Activated CD8-positive, alpha-beta T cell treated with anti-CD3 and anti-CD28 coated beads, Interleukin-2, amount 10 ng/mL, durations not matched to agents 7 days and 5 days (primary cell): ENCODE measurements at regions not wholly inside any gene's neighbourhood (a gene's known extent, or its start where the extent isn't known, plus 50 kb on each side); places are given as distances from the start of the nearest gene placed in this dataset.

Experiments used
- ATAC-seq: fragments of 150-1000 bp; cut with Tn5 transposase; one replicate; pipeline ENCODE4 v1.10.0; 2021; ENCODE audit warnings: moderate library complexity
- CTCF ChIA-PET: fragments of 350-600 bp; sonication (Branson Sonifier 250); formaldehyde crosslinking; loops from one replicate; lab custom pipeline; 2021; ENCODE audit warnings: antibody characterized with exemption; lab: Charles Lee
- POLR2A ChIA-PET: fragments of 350-600 bp; sonication (Branson Sonifier 250); formaldehyde crosslinking; loops from one replicate; lab custom pipeline; 2021; ENCODE audit warnings: antibody characterized with exemption; lab: Charles Lee
- DNase-seq: peaks from one replicate; pipeline ENCODE4 v3.0.0-alpha.2; 2020
- H3K27ac Mint-ChIP-seq: one replicate; pipeline ENCODE4 v1.8.0; 2021; ENCODE audit warnings: mild to moderate bottlenecking, mixed read lengths
- H3K27me3 Mint-ChIP-seq: one replicate; pipeline ENCODE4 v1.8.0; 2021; ENCODE audit warnings: low read depth, mixed read lengths
- H3K36me3 Mint-ChIP-seq: one replicate; pipeline ENCODE4 v1.8.0; 2021; ENCODE audit warnings: low read depth, mixed read lengths
- H3K4me1 Mint-ChIP-seq: one replicate; pipeline ENCODE4 v1.8.0; 2021; ENCODE audit warnings: low read depth, mixed read lengths
- H3K4me3 Mint-ChIP-seq: one replicate; pipeline ENCODE4 v1.8.0; 2021; ENCODE audit warnings: mild to moderate bottlenecking, mixed read lengths
- H3K9me3 Mint-ChIP-seq: one replicate; pipeline ENCODE4 v1.8.0; 2022; ENCODE audit warnings: mixed read lengths; ENCODE audit not compliant: insufficient read depth

- H3K4me3 Mint-ChIP-seq: no peak overlapping the region
- no peaks in the 10 kb centered on the region for H3K27me3 Mint-ChIP-seq
- no peaks in the 10 kb centered on the region for H3K9me3 Mint-ChIP-seq
- ATAC-seq (no peak), DNase-seq (no peak)
- H3K4me1 Mint-ChIP-seq: no peaks in the 10 kb centered on the region
- POLR2A ChIA-PET: no interaction called here
- CTCF ChIA-PET: no interaction called here
- no peak overlapping the region for H3K27ac Mint-ChIP-seq
- no peaks in the 10 kb centered on the region for H3K36me3 Mint-ChIP-seq
These were observed 336.7 kb downstream of the GALC start for GRCh38 chr14:87656315-87656714.

GRCh38 chr14:87652278-87652677, 340.7 kb downstream of the GALC start:
- Mint-ChIP-seq H3K4me3 (no peak overlapping the region), H3K9me3 (peaks cover 5% of the 10 kb centered on the region), H3K4me1 (no peaks in the 10 kb centered on the region), H3K27me3 (no peaks in the 10 kb centered on the region), H3K36me3 (no peaks in the 10 kb centered on the region), H3K27ac (no peak overlapping the region)
- ChIA-PET CTCF (no interaction called here), POLR2A (no interaction called here)
- DNase-seq (no peak), ATAC-seq (no peak)

GRCh38 chr14:87644689-87645088, 348.3 kb downstream of the GALC start:
- POLR2A ChIA-PET: no interaction called here
- ATAC-seq (no peak), DNase-seq (no peak)
- Mint-ChIP-seq H3K4me1 (no peaks in the 10 kb centered on the region), H3K27ac (no peak overlapping the region), H3K9me3 (peaks cover 5% of the 10 kb centered on the region), H3K36me3 (no peaks in the 10 kb centered on the region), H3K27me3 (no peaks in the 10 kb centered on the region), H3K4me3 (no peak overlapping the region)
- CTCF ChIA-PET: no interaction called here

- no peaks in the 10 kb centered on the region for H3K36me3 Mint-ChIP-seq
- CTCF ChIA-PET: no interaction called here
- POLR2A ChIA-PET: no interaction called here
- no peaks in the 10 kb centered on the region for H3K27me3 Mint-ChIP-seq
- DNase-seq: no peak
- no peaks in the 10 kb centered on the region for H3K4me1 Mint-ChIP-seq
- no peak overlapping the region for H3K4me3 Mint-ChIP-seq
- ATAC-seq: no peak
- H3K9me3 Mint-ChIP-seq: no peaks in the 10 kb centered on the region
- no peak overlapping the region for H3K27ac Mint-ChIP-seq
These were observed 350.0 kb downstream of the GALC start for GRCh38 chr14:87643005-87643404.

GRCh38 chr14:87640553-87640952, 352.4 kb downstream of the GALC start:
- ChIA-PET POLR2A (no interaction called here), CTCF (no interaction called here)
- H3K27ac Mint-ChIP-seq: no peak overlapping the region
- no peaks in the 10 kb centered on the region for H3K36me3 Mint-ChIP-seq
- H3K9me3 Mint-ChIP-seq: no peaks in the 10 kb centered on the region
- no peak overlapping the region for H3K4me3 Mint-ChIP-seq
- H3K4me1 Mint-ChIP-seq: no peaks in the 10 kb centered on the region
- H3K27me3 Mint-ChIP-seq: no peaks in the 10 kb centered on the region
- ATAC-seq (no peak), DNase-seq (no peak)

- CTCF ChIA-PET: no interaction called here
- H3K4me1 Mint-ChIP-seq: no peaks in the 10 kb centered on the region
These were observed 354.8 kb downstream of the GALC start for GRCh38 chr14:87638196-87638595.

GRCh38 chr14:87635442-87635841, 357.5 kb downstream of the GALC start:
- Mint-ChIP-seq H3K4me3 (no peak overlapping the region), H3K27ac (no peak overlapping the region), H3K9me3 (no peaks in the 10 kb centered on the region), H3K36me3 (no peaks in the 10 kb centered on the region), H3K27me3 (no peaks in the 10 kb centered on the region), H3K4me1 (no peaks in the 10 kb centered on the region)
- DNase-seq (no peak), ATAC-seq (no peak)
- ChIA-PET POLR2A (no interaction called here), CTCF (no interaction called here)

More at GRCh38 chr14:87638196-87638595, 354.8 kb downstream of the GALC start:
- no peak for ATAC-seq
- DNase-seq: no peak
- POLR2A ChIA-PET: no interaction called here
- Mint-ChIP-seq H3K27ac (no peak overlapping the region), H3K27me3 (no peaks in the 10 kb centered on the region), H3K36me3 (no peaks in the 10 kb centered on the region), H3K9me3 (no peaks in the 10 kb centered on the region), H3K4me3 (no peak overlapping the region)

GRCh38 chr14:87632796-87633195, 360.2 kb downstream of the GALC start:
- Mint-ChIP-seq H3K27ac (no peak overlapping the region), H3K4me1 (no peaks in the 10 kb centered on the region), H3K4me3 (no peak overlapping the region), H3K27me3 (no peaks in the 10 kb centered on the region), H3K9me3 (no peaks in the 10 kb centered on the region), H3K36me3 (no peaks in the 10 kb centered on the region)
- no peak for DNase-seq
- ATAC-seq: no peak
- ChIA-PET POLR2A (no interaction called here), CTCF (no interaction called here)

- no peaks in the 10 kb centered on the region for H3K27me3 Mint-ChIP-seq
- no peak overlapping the region for H3K4me3 Mint-ChIP-seq
- no peak overlapping the region for H3K27ac Mint-ChIP-seq
- no peak for ATAC-seq
- ChIA-PET POLR2A (no interaction called here), CTCF (interaction anchor here (0.7 kb wide), 1 partner anchor 15 kb away, joined by 3 read pairs; no protein-coding TSS in a partner anchor)
- H3K9me3 Mint-ChIP-seq: no peaks in the 10 kb centered on the region
- no peaks in the 10 kb centered on the region for H3K4me1 Mint-ChIP-seq
- no peak for DNase-seq
- H3K36me3 Mint-ChIP-seq: no peaks in the 10 kb centered on the region
These were observed 362.1 kb downstream of the GALC start for GRCh38 chr14:87630846-87631245.

GRCh38 chr14:87629788-87630187, 363.2 kb downstream of the GALC start:
- Mint-ChIP-seq H3K9me3 (no peaks in the 10 kb centered on the region), H3K4me3 (no peak overlapping the region), H3K4me1 (no peaks in the 10 kb centered on the region), H3K27me3 (no peaks in the 10 kb centered on the region), H3K36me3 (no peaks in the 10 kb centered on the region), H3K27ac (no peak overlapping the region)
- ChIA-PET CTCF (no interaction called here), POLR2A (no interaction called here)
- DNase-seq (no peak), ATAC-seq (no peak)

- ATAC-seq (no peak), DNase-seq (no peak)
- no peaks in the 10 kb centered on the region for H3K27me3 Mint-ChIP-seq
- H3K36me3 Mint-ChIP-seq: no peaks in the 10 kb centered on the region
- H3K4me1 Mint-ChIP-seq: no peaks in the 10 kb centered on the region
- no peak overlapping the region for H3K4me3 Mint-ChIP-seq
- H3K9me3 Mint-ChIP-seq: no peaks in the 10 kb centered on the region
- no peak overlapping the region for H3K27ac Mint-ChIP-seq
- POLR2A ChIA-PET: no interaction called here
- CTCF ChIA-PET: interaction anchor here (1.1 kb wide), 1 partner anchor 13 kb away, joined by 3 read pairs; no protein-coding TSS in a partner anchor
These were observed 364.2 kb downstream of the GALC start for GRCh38 chr14:87628780-87629179.

- Mint-ChIP-seq H3K27me3 (no peaks in the 10 kb centered on the region), H3K27ac (no peak overlapping the region), H3K36me3 (no peaks in the 10 kb centered on the region), H3K9me3 (no peaks in the 10 kb centered on the region), H3K4me3 (no peak overlapping the region), H3K4me1 (no peaks in the 10 kb centered on the region)
- no peak for DNase-seq
- CTCF ChIA-PET: interaction anchor here (1.1 kb wide), 1 partner anchor 12 kb away, joined by 3 read pairs; no protein-coding TSS in a partner anchor
- POLR2A ChIA-PET: no interaction called here
- no peak for ATAC-seq
These were observed 364.9 kb downstream of the GALC start for GRCh38 chr14:87628129-87628528.

GRCh38 chr14:87626266-87626665, 366.7 kb downstream of the GALC start:
- POLR2A ChIA-PET: no interaction called here
- DNase-seq: no peak

More at GRCh38 chr14:87626266-87626665, 366.7 kb downstream of the GALC start:
- Mint-ChIP-seq H3K27me3 (no peaks in the 10 kb centered on the region), H3K27ac (no peak overlapping the region), H3K4me3 (no peak overlapping the region), H3K36me3 (no peaks in the 10 kb centered on the region), H3K9me3 (peaks cover 6% of the 10 kb centered on the region), H3K4me1 (no peaks in the 10 kb centered on the region)
- ATAC-seq: no peak
- CTCF ChIA-PET: no interaction called here
